Suprapubic skin (tissue), 3 donors: ENCODE measurements at regions not wholly inside any gene's neighbourhood (a gene's known extent, or its start where the extent isn't known, plus 50 kb on each side); places are given as distances from the start of the nearest gene placed in this dataset.

ENCODE experiments used
- CTCF ChIP-seq, 2 donors: fragments of 200-600 bp in 1 of 2; fragments of 450-650 bp in 1 of 2; sonication (generic) in 1 of 2; IDR thresholded peaks; one replicate each; pipeline ENCODE4 v1.5.1; 2016 to 2019; ENCODE audit warnings: antibody characterized with exemption in 2 of 2, mild to moderate bottlenecking in 1 of 2, moderate library complexity in 1 of 2
- POLR2A ChIP-seq, 2 donors: fragments of 450-650 bp; IDR thresholded peaks; one replicate each; pipeline ENCODE4 v1.6.1; 2017; ENCODE audit warnings: antibody characterized with exemption in 2 of 2, mild to moderate bottlenecking in 2 of 2, moderate library complexity in 2 of 2

DNA sequence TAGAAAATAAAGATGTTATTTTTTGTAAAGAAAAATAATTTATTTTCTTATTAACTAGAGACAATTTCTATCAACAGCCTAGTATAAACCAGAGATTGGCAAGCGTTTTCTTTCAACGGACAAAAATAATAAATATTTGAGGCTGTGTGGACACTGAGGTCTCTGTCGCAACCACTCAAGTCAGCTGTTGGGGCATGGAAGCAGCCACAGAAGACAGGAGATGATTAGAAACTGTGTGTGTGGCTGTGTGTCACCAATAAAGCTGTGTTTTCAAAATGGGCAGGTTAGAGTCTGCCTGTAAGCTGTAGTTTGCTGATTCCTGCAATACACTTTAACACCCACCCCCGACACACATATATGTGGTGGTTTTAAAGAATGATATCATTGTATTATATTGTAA lies 200.6 kb upstream of the HMCN1 start:
- TF ChIP-seq POLR2A (IDR thresholded peaks at IDR 0.05) (no peak), CTCF (IDR thresholded peaks at IDR 0.05) (no peak)
